ENCODE measurements at regions not wholly inside any gene's neighbourhood (a gene's known extent, or its start where the extent isn't known, plus 50 kb on each side); places are given as distances from the start of the nearest gene placed in this dataset.

- Histone ChIP-seq H3K9me3 (ENCODE audit: control insufficient read depth in 4 of 4, insufficient read depth in 3 of 4, low read length in 3 of 4) (peaks cover 0 to 2% (median 0%) of the 10 kb centered on the region in 4 donors), H3K4me3 (no peak overlapping the region), H3K9ac (ENCODE audit: insufficient read depth in 1 of 2, low read length in 2 of 2) (no peak overlapping the region), H3K27ac (ENCODE audit: low read depth in 1 of 2, low read length in 1 of 2) (no peak overlapping the region), H3K4me1 (ENCODE audit: control insufficient read depth in 5 of 5, insufficient read depth in 5 of 5, low read length in 5 of 5) (no peaks in the 10 kb centered on the region), H3K27me3 (ENCODE audit: control insufficient read depth in 3 of 3, insufficient read depth in 3 of 3, low read length in 2 of 3) (no peaks in the 10 kb centered on the region), H3K36me3 (ENCODE audit: control insufficient read depth in 4 of 4, insufficient read depth in 4 of 4, low read length in 4 of 4) (no peaks in the 10 kb centered on the region)
- 88 to 90% methylated on average over 3 of the region's 3 CpGs for WGBS, 2 donors
- no peak for ATAC-seq (ENCODE audit: insufficient read depth, low FRiP score)
- TF ChIP-seq, protein P1, sequence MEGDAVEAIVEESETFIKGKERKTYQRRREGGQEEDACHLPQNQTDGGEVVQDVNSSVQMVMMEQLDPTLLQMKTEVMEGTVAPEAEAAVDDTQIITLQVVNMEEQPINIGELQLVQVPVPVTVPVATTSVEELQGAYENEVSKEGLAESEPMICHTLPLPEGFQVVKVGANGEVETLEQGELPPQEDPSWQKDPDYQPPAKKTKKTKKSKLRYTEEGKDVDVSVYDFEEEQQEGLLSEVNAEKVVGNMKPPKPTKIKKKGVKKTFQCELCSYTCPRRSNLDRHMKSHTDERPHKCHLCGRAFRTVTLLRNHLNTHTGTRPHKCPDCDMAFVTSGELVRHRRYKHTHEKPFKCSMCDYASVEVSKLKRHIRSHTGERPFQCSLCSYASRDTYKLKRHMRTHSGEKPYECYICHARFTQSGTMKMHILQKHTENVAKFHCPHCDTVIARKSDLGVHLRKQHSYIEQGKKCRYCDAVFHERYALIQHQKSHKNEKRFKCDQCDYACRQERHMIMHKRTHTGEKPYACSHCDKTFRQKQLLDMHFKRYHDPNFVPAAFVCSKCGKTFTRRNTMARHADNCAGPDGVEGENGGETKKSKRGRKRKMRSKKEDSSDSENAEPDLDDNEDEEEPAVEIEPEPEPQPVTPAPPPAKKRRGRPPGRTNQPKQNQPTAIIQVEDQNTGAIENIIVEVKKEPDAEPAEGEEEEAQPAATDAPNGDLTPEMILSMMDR (IDR thresholded peaks at IDR 0.05; ENCODE audit: control extremely low read depth, extremely low read depth), result no peak
- no peak for DNase-seq
Observed at GRCh38 chr13:85896516-85897450, 97.6 kb upstream of the SLITRK6 start.

DNA sequence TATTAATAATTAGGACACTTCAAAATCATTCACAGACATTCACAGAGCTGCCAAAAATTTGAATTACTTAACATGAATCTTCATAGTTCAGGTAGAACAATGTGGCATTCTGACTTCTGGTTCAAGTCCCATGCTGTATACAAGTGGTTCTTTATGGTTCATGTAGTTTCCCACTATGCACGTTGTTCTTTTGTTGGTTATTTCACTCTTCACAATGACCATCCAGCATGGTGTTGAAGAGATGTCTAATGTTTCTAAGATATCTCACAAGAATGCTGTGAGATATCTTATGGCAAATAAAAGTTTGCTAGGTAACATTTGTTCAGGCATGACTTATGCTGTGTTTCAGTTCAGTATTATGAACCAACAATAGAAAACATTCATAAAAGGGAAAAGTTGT lies 88.2 kb upstream of the SLITRK6 start:
- Histone ChIP-seq H3K9ac (ENCODE audit: insufficient read depth in 1 of 2, low read length in 2 of 2) (no peak overlapping the region), H3K4me1 (ENCODE audit: control insufficient read depth in 5 of 5, insufficient read depth in 5 of 5, low read length in 5 of 5) (no peaks in the 10 kb centered on the region), H3K4me3 (no peak overlapping the region), H3K27me3 (ENCODE audit: control insufficient read depth in 3 of 3, insufficient read depth in 3 of 3, low read length in 2 of 3) (no peaks in the 10 kb centered on the region), H3K27ac (ENCODE audit: low read depth in 1 of 2, low read length in 1 of 2) (no peak overlapping the region), H3K36me3 (ENCODE audit: control insufficient read depth in 4 of 4, insufficient read depth in 4 of 4, low read length in 4 of 4) (no peaks in the 10 kb centered on the region), H3K9me3 (ENCODE audit: control insufficient read depth in 4 of 4, insufficient read depth in 3 of 4, low read length in 3 of 4) (peaks cover 0 to 3% (median 0%) of the 10 kb centered on the region in 4 donors)
- WGBS, 2 donors, result 75 to 89% methylated on average over 1 of the region's 1 CpG
- no peak for ATAC-seq (ENCODE audit: insufficient read depth, low FRiP score)
- TF ChIP-seq, protein P1 (IDR thresholded peaks at IDR 0.05; ENCODE audit: control extremely low read depth, extremely low read depth), result no peak
- DNase-seq, result no peak

DNA sequence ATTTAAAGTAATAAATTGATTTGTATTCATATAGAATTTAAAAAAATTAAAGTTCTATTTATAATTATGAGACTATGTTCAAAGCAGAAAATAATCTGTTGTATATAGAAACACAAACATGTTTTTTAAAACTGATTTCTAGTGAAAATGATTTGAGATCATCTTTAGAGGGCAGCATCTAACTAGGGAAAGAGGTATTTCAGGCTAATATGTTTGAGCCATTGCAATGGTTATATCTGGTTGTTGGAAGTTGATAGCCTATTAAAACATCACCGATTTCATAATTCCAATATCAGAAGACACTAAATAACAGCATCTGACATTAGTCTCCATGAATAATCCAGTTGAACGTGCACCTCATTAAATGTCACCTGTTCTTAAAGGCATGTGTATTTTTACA lies 79.8 kb upstream of the SLITRK6 start:
- H3K27me3 ChIP-seq (ENCODE audit: control insufficient read depth in 3 of 3, insufficient read depth in 3 of 3, low read length in 2 of 3), result no peaks in the 10 kb centered on the region
- H3K4me1 ChIP-seq (ENCODE audit: control insufficient read depth in 5 of 5, insufficient read depth in 5 of 5, low read length in 5 of 5), result no peaks in the 10 kb centered on the region
- 78% methylated on average over 2 of the region's 2 CpGs for WGBS, 2 donors
- no peak overlapping the region for H3K27ac ChIP-seq (ENCODE audit: low read depth in 1 of 2, low read length in 1 of 2)
- H3K4me3 ChIP-seq, result no peak overlapping the region
- ATAC-seq (ENCODE audit: insufficient read depth, low FRiP score) (no peak), DNase-seq (peak in 2 of 3 donors; percentile 5 to 21)
- no peaks in the 10 kb centered on the region for H3K9me3 ChIP-seq (ENCODE audit: control insufficient read depth in 4 of 4, insufficient read depth in 3 of 4, low read length in 3 of 4)
- H3K36me3 ChIP-seq (ENCODE audit: control insufficient read depth in 4 of 4, insufficient read depth in 4 of 4, low read length in 4 of 4), result no peaks in the 10 kb centered on the region
- TF ChIP-seq, protein P1 (IDR thresholded peaks at IDR 0.05; ENCODE audit: control extremely low read depth, extremely low read depth), result no peak
- H3K9ac ChIP-seq (ENCODE audit: insufficient read depth in 1 of 2, low read length in 2 of 2), result no peak overlapping the region

Measured in lung (tissue), 11 donors.